GM12891 (cell line): ENCODE measurements at regions not wholly inside any gene's neighbourhood (a gene's known extent, or its start where the extent isn't known, plus 50 kb on each side); places are given as distances from the start of the nearest gene placed in this dataset.

Experiments used
- POLR2A ChIP-seq: IDR thresholded peaks from 2 replicates; pipeline ENCODE4 v1.6.1; 2011; ENCODE audit warnings: low read depth, low read length, control low read depth
- POLR2AphosphoS5 ChIP-seq: IDR thresholded peaks from 2 replicates; pipeline ENCODE4 v1.6.1; 2011; ENCODE audit warnings: low read depth, low read length, control low read depth
- SPI1 ChIP-seq: IDR thresholded peaks from 2 replicates; pipeline ENCODE4 v1.6.1; 2011; ENCODE audit warnings: low read depth, low read length, control low read depth
- TAF1 ChIP-seq: IDR thresholded peaks from 2 replicates; pipeline ENCODE4 v1.6.1; 2011; ENCODE audit warnings: low read depth, low read length, control low read depth

GRCh38 chr13:72004784-72005374 lies 137.9 kb upstream of the DACH1 start:
- TF ChIP-seq POLR2A (no peak), POLR2AphosphoS5 (no peak), SPI1 (no peak), TAF1 (no peak)
